GM23338 (cell line): ENCODE measurements at regions not wholly inside any gene's neighbourhood (a gene's known extent, or its start where the extent isn't known, plus 50 kb on each side); places are given as distances from the start of the nearest gene placed in this dataset.

ENCODE experiments used
- ATAC-seq: fragments of 200-7000 bp; cut with Tn5 transposase; 3 replicates; pipeline ENCODE4 v1.9.1; 2020
- DNase-seq: peaks from one replicate; pipeline ENCODE4 v3.0.0-alpha.2; 2015; ENCODE audit warnings: low spot score
- H2AFZ ChIP-seq: fragments of 200-600 bp; sonication (generic); 2 replicates; pipeline ENCODE4 v1.8.0; 2016; ENCODE audit warnings: antibody characterized with exemption, mild to moderate bottlenecking, moderate library complexity
- H3F3A ChIP-seq: fragments of 200-600 bp; sonication (generic); replicated peaks from 2 replicates; pipeline ENCODE4 v1.8.0; 2017; ENCODE audit warnings: antibody characterized with exemption, mixed run types, low read depth
- H3K27ac ChIP-seq: fragments of 200-600 bp; sonication (generic); 2 replicates; pipeline ENCODE4 v1.6.1; 2016; ENCODE audit warnings: low read depth
- H3K27me3 ChIP-seq: fragments of 200-600 bp; sonication (generic); 2 replicates; pipeline ENCODE4 v1.8.0; 2016; ENCODE audit warnings: mild to moderate bottlenecking, mixed run types, moderate library complexity; ENCODE audit not compliant: insufficient read depth
- H3K36me3 ChIP-seq: fragments of 200-600 bp; sonication (generic); 2 replicates; pipeline ENCODE4 v1.8.0; 2016; ENCODE audit warnings: mild to moderate bottlenecking; ENCODE audit not compliant: insufficient read depth
- H3K4me1 ChIP-seq: fragments of 200-600 bp; sonication (generic); 2 replicates; pipeline ENCODE4 v1.8.0; 2016; ENCODE audit warnings: mild to moderate bottlenecking, moderate library complexity; ENCODE audit not compliant: insufficient read depth
- H3K4me2 ChIP-seq: fragments of 200-600 bp; sonication (generic); 2 replicates; pipeline ENCODE4 v1.7.1; 2017; ENCODE audit warnings: mixed run types
- H3K4me3 ChIP-seq: fragments of 200-600 bp; sonication (generic); 2 replicates; pipeline ENCODE4 v1.6.1; 2016; ENCODE audit warnings: mixed run types
- H3K79me2 ChIP-seq: fragments of 200-600 bp; sonication (generic); replicated peaks from 2 replicates; pipeline ENCODE4 v1.8.0; 2017; ENCODE audit warnings: mild to moderate bottlenecking; ENCODE audit not compliant: insufficient read depth
- H3K9me2 ChIP-seq: fragments of 200-600 bp; sonication (generic); 2 replicates; pipeline ENCODE4 v1.8.0; 2017; ENCODE audit not compliant: insufficient read depth
- H4K20me1 ChIP-seq: fragments of 200-600 bp; sonication (generic); replicated peaks from 2 replicates; pipeline ENCODE4 v1.8.0; 2017; ENCODE audit warnings: mild to moderate bottlenecking; ENCODE audit not compliant: insufficient read depth
- H3K27ac Mint-ChIP-seq: 2 replicates; pipeline ENCODE4 v1.8.0; 2020; ENCODE audit warnings: inconsistent platforms, mild to moderate bottlenecking, moderate library complexity, mixed read lengths
- H3K27me3 Mint-ChIP-seq: 3 replicates; pipeline ENCODE4 v1.8.0; 2022; ENCODE audit warnings: low read depth, mild to moderate bottlenecking, moderate library complexity, mixed read lengths, inconsistent platforms; ENCODE audit not compliant: insufficient read depth, poor library complexity
- H3K36me3 Mint-ChIP-seq: 3 replicates; pipeline ENCODE4 v1.8.0; 2021; ENCODE audit warnings: low read depth, mild to moderate bottlenecking, inconsistent platforms, moderate library complexity, mixed read lengths
- H3K4me1 Mint-ChIP-seq: 3 replicates; pipeline ENCODE4 v1.8.0; 2020; ENCODE audit warnings: mild to moderate bottlenecking, inconsistent platforms, mixed read lengths
- H3K4me3 Mint-ChIP-seq: 3 replicates; pipeline ENCODE4 v1.8.0; 2021; ENCODE audit warnings: moderate library complexity, mild to moderate bottlenecking, inconsistent platforms, mixed read lengths
- H3K9me3 Mint-ChIP-seq: 3 replicates; pipeline ENCODE4 v1.8.0; 2020; ENCODE audit warnings: moderate library complexity, mild to moderate bottlenecking, inconsistent platforms, mixed read lengths
- CREB1 ChIP-seq: fragments of 250-450 bp; sonication (Bioruptor Pico); IDR thresholded peaks from 2 replicates; pipeline ENCODE4 v1.5.0; 2020; ENCODE audit warnings: low read depth, mild to moderate bottlenecking, moderate library complexity
- CTCF ChIP-seq, 2 experiments: fragments of 200-600 bp in 1 of 2; sonication (generic) in 1 of 2; conservative IDR thresholded peaks; 2 replicates each; pipeline versions ENCODE4 v1.5.1 to v1.6.1; 2016 to 2017; ENCODE audit warnings: antibody characterized with exemption in 2 of 2, low read depth in 2 of 2, mild to moderate bottlenecking in 2 of 2, moderate library complexity in 1 of 2
- EZH2 ChIP-seq: fragments of 200-600 bp; sonication (generic); IDR thresholded peaks from one replicate; pipeline ENCODE4 v1.8.0; 2017; ENCODE audit warnings: antibody characterized with exemption, mild to moderate bottlenecking, low read depth; ENCODE audit not compliant: unreplicated experiment
- EZH2phosphoT487 ChIP-seq: fragments of 200-600 bp; sonication (generic); IDR thresholded peaks from one replicate; pipeline ENCODE4 v1.8.1; 2018; ENCODE audit warnings: antibody characterized with exemption; ENCODE audit not compliant: unreplicated experiment
- JUNB ChIP-seq: IDR thresholded peaks from one replicate; pipeline ENCODE4 v1.6.1; 2016; ENCODE audit warnings: antibody characterized with exemption; ENCODE audit not compliant: unreplicated experiment
- NANOG ChIP-seq: IDR thresholded peaks from 2 replicates; pipeline ENCODE4 v1.6.1; 2016; ENCODE audit warnings: antibody characterized with exemption, borderline replicate concordance
- POLR2AphosphoS5 ChIP-seq: IDR thresholded peaks from 2 replicates; pipeline ENCODE4 v1.6.1; 2016; ENCODE audit warnings: antibody characterized with exemption, low read depth
- REST ChIP-seq: IDR thresholded peaks from one replicate; pipeline ENCODE4 v1.6.1; 2018; ENCODE audit warnings: antibody characterized with exemption; ENCODE audit not compliant: unreplicated experiment
- STAT1 ChIP-seq: IDR thresholded peaks from one replicate; pipeline ENCODE4 v1.6.1; 2016; ENCODE audit warnings: antibody characterized with exemption; ENCODE audit not compliant: unreplicated experiment
- ZNF114 ChIP-seq: fragments of 250-450 bp; sonication (Bioruptor Pico); IDR thresholded peaks from 2 replicates; pipeline ENCODE4 v1.5.0; 2020; ENCODE audit warnings: mild to moderate bottlenecking, moderate library complexity
- ZNF331 ChIP-seq: fragments of 250-450 bp; sonication (Bioruptor Pico); IDR thresholded peaks from 2 replicates; pipeline ENCODE4 v1.5.0; 2020; ENCODE audit warnings: low read depth, mild to moderate bottlenecking, moderate library complexity
- ZNF462 ChIP-seq: fragments of 250-450 bp; sonication (Bioruptor Pico); IDR thresholded peaks from 2 replicates; pipeline ENCODE4 v1.5.0; 2020; ENCODE audit warnings: mild to moderate bottlenecking, moderate library complexity
- TF ChIP-seq, protein P1 (sequence below): IDR thresholded peaks from 2 replicates; pipeline ENCODE4 v1.6.1; 2016; ENCODE audit warnings: antibody characterized with exemption

DNA sequence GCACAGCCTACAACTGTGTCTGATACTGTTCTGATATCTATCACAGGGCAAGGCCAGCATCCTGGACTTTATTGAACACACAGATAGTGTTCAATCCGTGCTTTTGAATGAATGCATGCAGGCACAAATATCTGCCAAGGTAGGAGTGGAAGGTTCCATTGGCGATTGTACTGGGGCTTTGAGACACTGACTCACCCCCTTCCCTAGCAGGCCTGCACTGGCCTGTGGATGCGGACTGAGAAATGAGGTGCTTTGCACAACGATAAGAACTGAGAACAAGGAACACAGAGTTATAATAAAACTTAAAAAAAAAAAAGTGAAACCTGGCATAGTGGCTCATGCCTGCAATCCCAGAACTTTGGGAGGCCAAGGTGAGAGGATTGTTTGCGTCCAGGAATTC lies 62.4 kb upstream of the NGF start:
- Histone ChIP-seq H3K36me3 (no peaks in the 10 kb centered on the region), H3K4me2 (no peak overlapping the region), H3F3A (no peaks in the 10 kb centered on the region), H3K4me1 (no peaks in the 10 kb centered on the region), H3K9me2 (no peaks in the 10 kb centered on the region; the same call in 1 of the 2 replicates), H3K79me2 (no peaks in the 10 kb centered on the region), H3K27ac (no peak overlapping the region), H2AFZ (no peak overlapping the region), H4K20me1 (no peaks in the 10 kb centered on the region), H3K4me3 (no peak overlapping the region), H3K27me3 (no peaks in the 10 kb centered on the region)
- Mint-ChIP-seq H3K36me3 (peaks cover 8% of the 10 kb centered on the region; the same call in 1 of the 3 replicates), H3K27me3 (no peaks in the 10 kb centered on the region), H3K4me1 (peaks cover 6% of the 10 kb centered on the region), H3K27ac (no peak overlapping the region), H3K9me3 (peaks cover 8% of the 10 kb centered on the region; the same call in 2 of the 3 replicates), H3K4me3 (no peak overlapping the region)
- ATAC-seq (no peak), DNase-seq (no peak)
- no peak for TF ChIP-seq CREB1 (CRISPR knock-in tag)
- no peak for TF ChIP-seq ZNF462 (CRISPR knock-in tag)
- no peak for TF ChIP-seq CTCF (conservative IDR thresholded peaks at IDR 0.05; ENCODE audit: low read depth in 2 of 2)
- TF ChIP-seq ZNF114 (CRISPR knock-in tag): no peak
- TF ChIP-seq, protein P1, sequence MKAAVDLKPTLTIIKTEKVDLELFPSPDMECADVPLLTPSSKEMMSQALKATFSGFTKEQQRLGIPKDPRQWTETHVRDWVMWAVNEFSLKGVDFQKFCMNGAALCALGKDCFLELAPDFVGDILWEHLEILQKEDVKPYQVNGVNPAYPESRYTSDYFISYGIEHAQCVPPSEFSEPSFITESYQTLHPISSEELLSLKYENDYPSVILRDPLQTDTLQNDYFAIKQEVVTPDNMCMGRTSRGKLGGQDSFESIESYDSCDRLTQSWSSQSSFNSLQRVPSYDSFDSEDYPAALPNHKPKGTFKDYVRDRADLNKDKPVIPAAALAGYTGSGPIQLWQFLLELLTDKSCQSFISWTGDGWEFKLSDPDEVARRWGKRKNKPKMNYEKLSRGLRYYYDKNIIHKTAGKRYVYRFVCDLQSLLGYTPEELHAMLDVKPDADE: no peak
- TF ChIP-seq EZH2: no peak
- no peak for TF ChIP-seq JUNB
- no peak for TF ChIP-seq POLR2AphosphoS5
- no peak for TF ChIP-seq NANOG
- TF ChIP-seq REST: no peak
- TF ChIP-seq STAT1: no peak
- TF ChIP-seq EZH2phosphoT487: no peak
- TF ChIP-seq ZNF331 (CRISPR knock-in tag): no peak
